Endothelial cell (in vitro differentiated cells): ENCODE measurements at regions not wholly inside any gene's neighbourhood (a gene's known extent, or its start where the extent isn't known, plus 50 kb on each side); places are given as distances from the start of the nearest gene placed in this dataset.

Source experiments
- DNase-seq: peaks from one replicate; pipeline ENCODE4 v3.0.0; 2021; ENCODE audit warnings: low spot score
- H3K27ac Mint-ChIP-seq: one replicate; pipeline ENCODE4 v1.8.0; 2021; ENCODE audit warnings: mixed read lengths, inconsistent platforms; ENCODE audit not compliant: unreplicated experiment
- H3K27me3 Mint-ChIP-seq: one replicate; pipeline ENCODE4 v1.8.0; 2021; ENCODE audit warnings: mild to moderate bottlenecking, moderate library complexity, mixed read lengths, inconsistent platforms; ENCODE audit not compliant: unreplicated experiment
- H3K36me3 Mint-ChIP-seq: one replicate; pipeline ENCODE4 v1.8.0; 2021; ENCODE audit warnings: mild to moderate bottlenecking, low read depth, mixed read lengths, inconsistent platforms; ENCODE audit not compliant: unreplicated experiment
- H3K4me1 Mint-ChIP-seq: one replicate; pipeline ENCODE4 v1.8.0; 2021; ENCODE audit warnings: mild to moderate bottlenecking, mixed read lengths, inconsistent platforms; ENCODE audit not compliant: unreplicated experiment
- H3K4me3 Mint-ChIP-seq: one replicate; pipeline ENCODE4 v1.8.0; 2021; ENCODE audit warnings: mild to moderate bottlenecking, mixed read lengths, inconsistent platforms; ENCODE audit not compliant: unreplicated experiment
- H3K9me3 Mint-ChIP-seq: one replicate; pipeline ENCODE4 v1.8.0; 2021; ENCODE audit warnings: mixed read lengths, inconsistent platforms; ENCODE audit not compliant: unreplicated experiment
- TF ChIP-seq, protein P1 (sequence below): fragments of 200-600 bp; sonication (generic); IDR thresholded peaks from one replicate; pipeline ENCODE4 v1.5.0; 2021; ENCODE audit warnings: antibody characterized with exemption; ENCODE audit not compliant: unreplicated experiment

DNA sequence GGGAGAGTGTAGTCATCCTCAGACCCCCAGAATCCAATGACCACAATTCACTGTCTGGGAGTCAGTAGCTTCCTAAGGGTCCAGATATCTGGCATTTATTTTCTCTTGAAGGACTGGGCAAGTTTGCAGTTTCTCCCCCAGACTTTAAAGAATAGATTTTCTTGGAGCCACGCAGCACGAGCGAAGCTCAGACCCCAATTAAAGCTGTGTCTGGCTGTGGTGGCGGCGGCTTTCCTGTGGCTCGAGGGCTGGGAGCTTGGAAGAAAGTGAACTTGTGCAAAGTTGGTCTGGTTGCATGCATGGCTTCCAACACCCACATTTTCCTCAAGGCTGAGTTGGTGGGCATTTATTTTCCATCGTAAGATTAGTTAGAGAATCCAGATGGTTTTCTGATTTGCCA lies 105.0 kb downstream of the ACKR3 start:
- TF ChIP-seq, protein P1, sequence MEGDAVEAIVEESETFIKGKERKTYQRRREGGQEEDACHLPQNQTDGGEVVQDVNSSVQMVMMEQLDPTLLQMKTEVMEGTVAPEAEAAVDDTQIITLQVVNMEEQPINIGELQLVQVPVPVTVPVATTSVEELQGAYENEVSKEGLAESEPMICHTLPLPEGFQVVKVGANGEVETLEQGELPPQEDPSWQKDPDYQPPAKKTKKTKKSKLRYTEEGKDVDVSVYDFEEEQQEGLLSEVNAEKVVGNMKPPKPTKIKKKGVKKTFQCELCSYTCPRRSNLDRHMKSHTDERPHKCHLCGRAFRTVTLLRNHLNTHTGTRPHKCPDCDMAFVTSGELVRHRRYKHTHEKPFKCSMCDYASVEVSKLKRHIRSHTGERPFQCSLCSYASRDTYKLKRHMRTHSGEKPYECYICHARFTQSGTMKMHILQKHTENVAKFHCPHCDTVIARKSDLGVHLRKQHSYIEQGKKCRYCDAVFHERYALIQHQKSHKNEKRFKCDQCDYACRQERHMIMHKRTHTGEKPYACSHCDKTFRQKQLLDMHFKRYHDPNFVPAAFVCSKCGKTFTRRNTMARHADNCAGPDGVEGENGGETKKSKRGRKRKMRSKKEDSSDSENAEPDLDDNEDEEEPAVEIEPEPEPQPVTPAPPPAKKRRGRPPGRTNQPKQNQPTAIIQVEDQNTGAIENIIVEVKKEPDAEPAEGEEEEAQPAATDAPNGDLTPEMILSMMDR = no peak
- Mint-ChIP-seq H3K27ac (no peak overlapping the region), H3K36me3 (peaks cover 4% of the 10 kb centered on the region), H3K4me3 (no peak overlapping the region), H3K4me1 (peaks cover 15% of the 10 kb centered on the region), H3K27me3 (peaks cover 14% of the 10 kb centered on the region), H3K9me3 (peaks cover 5% of the 10 kb centered on the region)
- no peak for DNase-seq

DNA sequence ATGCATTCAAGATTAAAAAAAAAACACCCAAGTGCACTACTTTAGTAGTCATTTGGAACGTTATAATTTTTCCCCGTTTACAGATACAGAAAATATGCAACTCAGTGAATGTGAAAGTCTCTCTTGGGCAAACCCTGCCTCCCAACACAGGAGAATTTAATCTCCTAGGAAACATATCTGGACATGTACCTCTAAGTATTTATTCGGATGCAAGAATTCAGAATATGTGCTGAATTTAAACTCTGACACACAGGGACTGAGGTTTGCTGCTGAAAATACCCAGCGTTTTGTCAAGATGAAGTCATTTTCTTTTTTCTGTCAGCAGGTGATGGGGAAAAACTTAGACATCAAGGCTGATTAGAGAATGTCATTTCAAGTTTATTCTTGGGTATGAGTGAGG lies 105.4 kb downstream of the ACKR3 start:
- Mint-ChIP-seq H3K36me3 (peaks cover 4% of the 10 kb centered on the region), H3K4me1 (peaks cover 15% of the 10 kb centered on the region), H3K4me3 (no peak overlapping the region), H3K9me3 (peaks cover 5% of the 10 kb centered on the region), H3K27ac (no peak overlapping the region), H3K27me3 (peaks cover 11% of the 10 kb centered on the region)
- DNase-seq = no peak
- TF ChIP-seq, protein P1 = no peak

DNA sequence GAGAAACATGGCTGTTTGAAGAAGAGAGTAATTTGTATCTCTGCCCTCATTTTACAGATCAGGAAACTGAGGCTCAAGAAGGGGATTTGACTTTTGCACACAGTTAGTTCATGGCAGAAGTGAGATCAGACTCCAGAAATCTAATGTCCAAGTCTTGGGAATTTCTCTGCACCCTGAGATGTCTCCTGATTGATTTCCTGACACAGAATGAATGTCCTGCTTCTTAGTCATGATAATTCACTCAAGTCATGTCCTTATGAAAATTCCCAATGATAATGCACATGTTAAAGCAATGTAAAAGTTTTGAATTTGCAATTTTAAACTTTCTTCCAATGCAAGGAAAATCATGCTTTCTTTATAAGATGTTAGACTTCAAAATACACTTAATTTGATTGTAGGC lies 105.9 kb downstream of the ACKR3 start:
- peaks cover 10% of the 10 kb centered on the region for H3K27me3 Mint-ChIP-seq
- peaks cover 5% of the 10 kb centered on the region for H3K9me3 Mint-ChIP-seq
- DNase-seq = no peak
- H3K27ac Mint-ChIP-seq = no peak overlapping the region
- TF ChIP-seq, protein P1 = no peak
- no peak overlapping the region for H3K4me3 Mint-ChIP-seq
- peaks cover 15% of the 10 kb centered on the region for H3K4me1 Mint-ChIP-seq
- H3K36me3 Mint-ChIP-seq = peaks cover 4% of the 10 kb centered on the region

DNA sequence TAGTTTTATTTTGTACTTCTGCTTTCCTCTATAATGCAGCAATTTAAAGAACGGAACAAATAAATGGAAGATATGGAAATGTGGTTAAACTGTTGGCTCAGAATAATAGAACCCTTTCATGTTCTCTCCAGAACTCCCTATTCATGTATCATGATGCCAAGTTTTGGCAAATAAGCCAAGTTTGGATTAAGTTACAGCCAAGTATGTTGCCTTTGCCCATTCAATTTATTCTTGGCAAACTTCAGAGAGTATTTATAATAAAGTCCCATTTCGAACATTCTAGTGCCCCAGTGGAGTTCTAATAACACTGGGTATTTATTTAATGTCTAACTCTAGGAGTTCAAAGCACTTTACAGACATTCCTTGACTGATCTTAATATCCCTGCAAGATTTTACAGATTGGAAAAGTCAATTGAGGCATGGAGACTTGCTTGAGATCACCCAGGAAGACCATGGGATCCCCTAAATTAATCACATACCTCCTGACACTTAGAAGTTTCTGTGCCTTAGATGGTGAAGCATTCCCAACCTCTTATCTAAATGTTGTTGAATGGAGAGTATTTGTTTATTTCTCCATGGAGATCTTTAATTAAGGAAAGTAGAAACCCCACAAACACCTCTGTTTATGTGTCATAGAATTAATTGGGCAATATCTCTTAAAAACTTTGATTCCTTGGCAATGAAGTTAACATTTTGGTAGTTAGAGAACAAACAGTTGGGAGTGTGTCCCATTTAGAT lies 106.7 kb downstream of the ACKR3 start:
- peaks cover 4% of the 10 kb centered on the region for H3K36me3 Mint-ChIP-seq
- peaks cover 5% of the 10 kb centered on the region for H3K9me3 Mint-ChIP-seq
- TF ChIP-seq, protein P1 = no peak
- H3K4me1 Mint-ChIP-seq = peaks cover 15% of the 10 kb centered on the region
- no peak for DNase-seq
- peaks cover 8% of the 10 kb centered on the region for H3K27me3 Mint-ChIP-seq
- no peak overlapping the region for H3K4me3 Mint-ChIP-seq
- no peak overlapping the region for H3K27ac Mint-ChIP-seq

DNA sequence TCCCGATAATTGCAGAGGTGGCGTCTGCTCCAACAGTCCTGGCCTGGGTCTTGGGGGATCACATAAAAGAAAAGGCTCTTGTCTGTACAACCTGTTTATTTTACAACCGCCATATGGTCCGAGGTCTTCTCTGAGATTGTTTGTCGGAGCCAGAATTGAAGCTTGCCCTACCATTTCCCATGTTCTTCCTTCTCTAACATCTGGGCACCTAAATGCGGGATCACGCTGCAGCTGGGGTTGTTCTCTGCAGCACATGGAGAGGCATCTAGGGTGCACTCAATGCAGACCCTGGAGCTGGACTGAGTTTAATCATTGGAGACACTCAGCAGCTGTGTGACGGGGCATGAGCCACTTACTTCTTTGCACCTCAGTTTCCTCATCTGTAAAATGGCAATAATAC lies 107.7 kb downstream of the ACKR3 start:
- Mint-ChIP-seq H3K27ac (no peak overlapping the region), H3K36me3 (peaks cover 4% of the 10 kb centered on the region), H3K27me3 (peaks cover 7% of the 10 kb centered on the region), H3K4me1 (peaks cover 15% of the 10 kb centered on the region), H3K9me3 (peaks cover 5% of the 10 kb centered on the region), H3K4me3 (no peak overlapping the region)
- TF ChIP-seq, protein P1 = no peak
- DNase-seq = no peak
